Hematopoietic multipotent progenitor cell treated with erythropoietin and hydrocortisone succinate and interleukin-3 and kit ligand, for 4 days (in vitro differentiated cells): ENCODE measurements at regions not wholly inside any gene's neighbourhood (a gene's known extent, or its start where the extent isn't known, plus 50 kb on each side); places are given as distances from the start of the nearest gene placed in this dataset.
"Not testable (repeated sequence)": the region's sequence is repeated elsewhere in the genome, so short reads cannot be mapped to it uniquely, and the experiment has no call there.

Experiments
- DNase-seq: peaks from one replicate; pipeline ENCODE4 v3.0.0-alpha.2; 2015

DNA sequence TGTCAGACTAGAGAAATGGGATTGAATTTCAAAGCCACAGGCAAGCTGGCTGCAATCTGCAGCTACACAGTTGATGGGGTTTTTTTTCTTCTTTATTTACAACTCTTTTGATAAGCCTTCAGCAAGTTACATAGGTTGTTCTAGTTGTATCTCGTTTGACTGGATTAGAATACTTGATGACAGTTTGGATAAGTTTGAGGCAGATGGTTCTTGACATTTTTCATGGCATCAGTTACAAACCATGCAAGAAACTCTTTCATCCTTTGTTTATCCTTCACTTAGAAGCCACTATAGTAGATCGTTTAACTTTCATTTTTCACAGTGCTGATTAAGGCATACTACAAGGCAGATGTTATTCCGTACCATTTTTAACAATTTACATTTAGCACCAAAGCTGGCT, 238.9 kb downstream of the TOX3 start:
- DNase-seq, result no peak

DNA sequence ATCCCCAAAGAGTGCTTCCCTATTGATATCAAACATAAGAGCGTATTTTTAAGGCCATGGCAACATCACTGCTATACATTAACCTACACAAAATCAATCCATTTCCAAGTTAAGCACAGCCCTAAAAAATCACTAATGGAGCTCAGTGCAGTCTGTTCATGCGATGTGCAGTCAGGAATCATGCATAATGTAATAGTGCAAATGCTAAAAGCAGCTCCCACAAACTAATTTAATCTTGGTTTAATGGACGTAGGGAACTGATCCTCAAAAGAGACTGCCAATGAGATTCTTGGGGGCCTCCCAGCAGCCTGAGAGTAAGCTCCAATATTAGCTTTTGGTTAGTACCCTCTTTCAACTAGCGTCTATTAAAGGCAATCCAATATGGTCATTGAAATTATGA, 245.9 kb downstream of the TOX3 start:
- no peak for DNase-seq

DNA sequence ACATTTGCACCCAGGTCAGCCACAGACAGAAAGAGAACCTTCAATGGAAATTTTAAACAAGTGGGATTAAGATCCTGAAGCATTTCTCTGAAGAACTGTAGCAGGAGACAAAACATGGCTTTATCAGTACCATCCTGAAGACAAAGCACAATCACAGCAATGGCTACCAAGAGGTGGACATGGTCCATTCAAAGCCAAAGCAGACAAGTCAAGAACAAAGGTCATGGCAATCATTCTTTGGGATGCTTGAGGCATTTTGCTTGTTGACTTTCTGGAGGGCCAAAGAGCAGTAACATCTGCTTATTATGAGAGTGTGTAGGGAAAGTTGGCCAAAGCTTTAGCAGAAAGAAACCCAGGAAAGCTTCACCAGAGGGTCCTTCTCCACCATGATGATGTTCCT, 248.2 kb downstream of the TOX3 start:
- DNase-seq, result no peak

DNA sequence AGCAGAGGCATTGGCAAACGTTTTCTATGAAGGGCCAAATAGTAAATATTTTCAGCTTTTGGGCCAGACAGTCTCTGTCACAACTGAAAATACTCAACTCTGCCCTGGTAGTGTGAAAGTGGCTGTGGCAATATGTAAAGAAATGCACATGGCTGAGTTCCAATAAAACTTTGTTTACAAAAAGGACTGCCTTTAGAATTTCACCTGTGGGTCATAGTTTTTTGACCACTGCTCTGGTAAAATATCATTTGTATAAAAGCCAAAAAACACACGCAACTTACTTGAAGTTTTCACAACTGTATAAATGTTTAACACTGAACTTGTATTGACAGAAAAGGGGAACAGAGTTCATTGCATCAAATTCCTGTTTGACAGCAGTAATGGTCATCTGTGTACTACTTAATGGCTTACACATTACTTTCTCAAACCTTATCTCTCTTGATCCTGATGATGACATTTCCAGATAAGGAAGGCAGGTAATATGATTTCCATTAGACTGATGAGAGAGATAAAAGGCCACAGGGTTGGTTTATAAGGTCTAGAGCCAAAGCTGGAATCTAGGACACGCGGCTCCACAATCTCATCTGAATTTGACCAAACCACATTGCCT, 250.1 kb downstream of the TOX3 start:
- not testable (repeated sequence) for DNase-seq

DNA sequence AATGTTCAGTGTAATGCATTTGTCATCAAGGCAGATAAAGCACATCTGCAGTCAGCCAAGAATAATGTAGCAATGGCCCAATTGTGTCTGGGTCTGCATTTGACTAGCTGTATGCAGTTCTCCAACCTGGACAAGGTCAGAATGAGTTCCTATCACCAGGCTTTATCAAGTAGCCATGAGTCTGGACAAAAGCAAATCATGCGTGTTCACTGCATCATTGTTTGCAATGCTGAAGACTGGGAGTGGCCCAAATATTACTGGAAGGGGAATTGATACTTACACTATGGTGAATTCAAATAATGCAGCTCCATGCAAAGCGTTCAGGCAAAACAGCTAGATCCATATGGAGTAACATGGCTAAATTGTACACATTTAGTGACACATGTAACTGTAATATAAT, 250.9 kb downstream of the TOX3 start:
- DNase-seq, result no peak

DNA sequence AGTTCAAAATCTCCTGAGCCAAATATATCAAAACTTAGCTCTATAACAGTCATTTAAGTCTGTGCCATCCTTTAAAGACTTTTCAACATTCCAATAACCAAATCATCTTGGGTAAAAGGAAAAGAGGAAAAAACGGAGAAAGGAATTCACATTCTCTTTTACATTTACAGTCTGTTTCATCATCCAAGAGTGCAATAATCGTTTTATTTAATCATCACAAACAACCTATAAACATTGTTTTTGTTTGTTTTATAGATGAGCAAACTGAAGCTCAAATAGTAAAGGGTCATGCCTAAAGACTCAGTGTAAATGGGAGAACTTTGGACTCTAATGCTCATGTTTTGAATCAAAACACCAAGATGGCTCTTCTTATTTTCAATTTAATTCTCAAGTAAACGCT, 252.3 kb downstream of the TOX3 start:
- DNase-seq, result no peak

DNA sequence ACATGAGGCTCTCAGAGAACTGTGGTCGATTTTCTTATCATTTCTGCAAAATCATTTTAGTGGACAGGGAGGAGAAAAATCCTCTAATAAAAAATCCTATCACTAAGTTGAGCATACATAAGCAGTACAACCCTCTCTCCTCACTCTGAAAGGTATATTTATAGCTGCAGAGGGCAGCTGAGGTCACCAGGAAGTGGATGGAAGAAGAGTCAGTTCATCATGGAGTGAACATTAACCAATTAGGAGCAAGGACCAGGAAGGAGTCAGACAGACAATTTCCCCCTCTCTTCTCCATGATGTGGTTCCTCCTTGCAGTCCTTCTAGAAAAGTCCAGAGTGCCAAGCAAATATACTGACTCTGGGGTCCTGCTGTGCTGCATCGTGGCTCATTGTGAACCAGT, 253.7 kb downstream of the TOX3 start:
- DNase-seq, result no peak

DNA sequence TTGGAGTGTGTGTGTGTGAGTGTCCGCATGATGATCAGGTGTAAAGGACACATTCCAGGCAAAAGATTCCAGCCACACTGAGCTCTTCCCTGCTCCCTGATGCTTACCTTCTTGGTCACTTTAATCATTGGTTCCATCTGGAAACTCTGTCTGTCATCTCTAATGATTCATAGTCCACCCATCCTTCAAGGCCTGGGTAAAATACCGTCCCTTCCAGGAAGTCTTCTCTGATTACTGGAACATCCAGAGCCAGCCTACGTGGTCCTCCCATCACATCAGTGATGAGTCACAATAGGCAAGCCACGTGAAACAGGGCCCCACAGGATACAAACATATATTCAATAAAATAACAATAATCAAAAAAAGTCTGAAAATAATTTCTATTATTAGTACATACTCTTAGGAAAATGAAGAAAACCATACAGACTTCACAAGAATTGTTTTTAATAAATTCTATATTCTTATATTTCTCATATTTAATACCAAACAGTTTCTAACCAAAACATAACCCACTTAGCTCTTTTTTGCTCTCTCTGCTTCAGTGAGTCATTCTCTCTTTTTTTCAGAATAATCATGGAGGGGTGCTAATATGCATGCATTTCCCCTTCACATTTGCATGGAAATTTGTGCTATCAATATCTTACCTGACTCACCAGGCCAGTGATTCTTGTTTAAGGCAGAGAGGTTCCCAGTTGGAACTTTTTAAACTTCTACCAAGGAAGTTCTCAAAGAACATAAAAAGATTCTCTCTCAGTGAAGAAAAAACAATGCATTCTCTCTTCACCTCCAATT, 263.2 kb downstream of the TOX3 start:
- no peak for DNase-seq

DNA sequence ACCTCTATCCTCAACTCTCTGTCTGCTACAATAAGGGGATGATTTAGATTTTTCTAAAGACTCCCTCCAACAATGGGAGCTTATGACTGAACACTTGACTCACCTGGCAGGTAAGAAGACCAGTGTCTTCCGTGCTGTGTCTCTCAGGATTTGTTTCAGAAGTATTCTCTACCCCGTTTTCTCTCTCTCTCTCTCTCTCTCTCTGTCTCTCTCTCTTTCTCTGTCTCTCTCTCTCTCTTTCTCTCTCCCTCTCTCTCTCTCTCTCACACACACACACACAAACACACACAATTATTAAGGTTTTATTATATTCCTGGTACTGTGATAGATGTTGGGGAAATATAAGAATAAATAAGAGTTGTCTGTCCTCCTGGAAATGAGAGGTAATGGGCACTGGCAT, 263.9 kb downstream of the TOX3 start:
- DNase-seq, result no peak

DNA sequence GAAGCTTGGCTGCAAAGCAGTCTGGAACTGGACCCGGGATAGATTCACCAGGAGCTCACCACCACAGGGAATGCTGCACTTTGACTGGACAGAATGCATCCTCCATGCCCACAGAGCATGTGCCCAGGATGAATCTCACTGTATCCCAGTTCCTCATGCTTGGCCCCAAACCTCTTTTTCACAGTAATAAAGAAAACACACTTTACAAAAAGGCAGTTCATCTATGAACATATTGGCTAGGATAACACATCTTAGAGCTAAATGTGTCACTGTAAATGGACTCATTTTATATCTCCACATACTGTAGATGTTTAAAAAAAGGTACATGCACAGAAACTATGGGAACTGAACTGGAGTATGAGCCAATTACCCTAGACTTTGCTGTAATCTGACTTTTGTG, 266.9 kb downstream of the TOX3 start:
- no peak for DNase-seq

DNA sequence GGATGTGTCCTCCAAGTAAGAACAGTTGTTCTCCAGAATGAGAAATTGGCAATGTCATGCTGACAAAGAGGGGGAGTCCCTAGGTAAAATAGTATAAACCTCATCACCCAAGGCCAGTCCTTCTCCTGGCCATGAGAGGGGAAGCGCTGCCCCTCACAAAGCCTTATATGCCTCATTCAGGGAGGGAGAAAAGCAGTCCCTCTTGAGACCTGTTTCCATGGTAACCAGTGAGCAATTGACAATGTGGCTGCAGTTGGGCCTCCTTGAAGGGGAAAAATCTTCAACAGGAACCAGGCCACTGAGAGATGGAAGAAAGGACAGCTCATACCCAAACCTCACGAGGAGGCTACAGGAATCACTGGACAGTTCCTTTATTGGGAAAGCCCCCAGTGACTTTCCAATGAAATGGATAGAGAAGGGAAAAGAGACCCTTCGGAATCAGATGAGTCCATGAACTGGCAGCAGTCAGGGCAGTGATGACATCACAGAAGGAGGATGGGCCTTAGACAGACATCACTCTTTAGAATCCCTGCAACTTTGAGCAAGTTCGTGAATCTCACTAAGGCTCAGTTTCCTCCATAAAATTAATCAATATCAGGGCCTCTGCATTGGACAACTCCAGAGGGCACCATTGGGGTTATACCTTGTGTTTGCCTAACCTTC, 275.7 kb downstream of the TOX3 start:
- DNase-seq, result no peak

DNA sequence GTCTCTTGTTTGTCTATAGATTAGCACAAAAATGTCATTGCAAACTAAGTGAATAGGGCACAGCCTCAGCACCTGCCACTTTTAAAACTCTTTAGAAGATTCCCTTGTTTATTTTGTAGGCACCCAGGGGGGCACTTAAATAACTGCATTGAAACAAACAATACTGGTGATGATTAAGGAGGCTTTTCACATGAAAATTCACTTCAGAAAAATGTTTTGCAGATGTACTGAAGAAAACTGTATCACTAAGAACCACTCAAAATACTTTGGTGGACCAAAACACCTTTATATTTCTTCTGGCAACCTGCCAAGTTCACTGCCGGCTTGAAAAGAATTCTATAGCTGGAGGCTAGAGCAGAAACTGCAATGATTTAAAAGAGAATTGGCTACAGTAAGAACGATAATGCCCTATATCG, 281.5 kb downstream of the TOX3 start:
- no peak for DNase-seq

DNA sequence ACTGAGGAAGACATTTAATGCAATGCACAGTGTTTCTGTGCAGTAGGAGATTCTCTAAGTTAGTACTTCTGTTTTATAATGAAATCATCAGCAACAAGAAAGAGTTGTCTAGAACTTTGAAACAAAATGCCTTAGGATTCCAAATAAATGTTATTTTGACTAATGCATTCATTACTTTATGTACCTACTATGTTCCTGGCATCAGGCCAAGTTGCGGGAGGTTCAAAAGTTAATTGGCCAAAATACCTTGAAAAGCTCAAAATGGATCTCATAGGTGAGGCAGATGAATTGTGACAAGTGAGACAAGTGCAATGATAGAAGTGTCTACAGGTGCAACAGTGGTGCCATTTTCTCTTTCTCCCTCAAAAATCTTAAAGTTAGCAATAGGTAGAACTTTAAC, 289.4 kb downstream of the TOX3 start:
- no peak for DNase-seq

DNA sequence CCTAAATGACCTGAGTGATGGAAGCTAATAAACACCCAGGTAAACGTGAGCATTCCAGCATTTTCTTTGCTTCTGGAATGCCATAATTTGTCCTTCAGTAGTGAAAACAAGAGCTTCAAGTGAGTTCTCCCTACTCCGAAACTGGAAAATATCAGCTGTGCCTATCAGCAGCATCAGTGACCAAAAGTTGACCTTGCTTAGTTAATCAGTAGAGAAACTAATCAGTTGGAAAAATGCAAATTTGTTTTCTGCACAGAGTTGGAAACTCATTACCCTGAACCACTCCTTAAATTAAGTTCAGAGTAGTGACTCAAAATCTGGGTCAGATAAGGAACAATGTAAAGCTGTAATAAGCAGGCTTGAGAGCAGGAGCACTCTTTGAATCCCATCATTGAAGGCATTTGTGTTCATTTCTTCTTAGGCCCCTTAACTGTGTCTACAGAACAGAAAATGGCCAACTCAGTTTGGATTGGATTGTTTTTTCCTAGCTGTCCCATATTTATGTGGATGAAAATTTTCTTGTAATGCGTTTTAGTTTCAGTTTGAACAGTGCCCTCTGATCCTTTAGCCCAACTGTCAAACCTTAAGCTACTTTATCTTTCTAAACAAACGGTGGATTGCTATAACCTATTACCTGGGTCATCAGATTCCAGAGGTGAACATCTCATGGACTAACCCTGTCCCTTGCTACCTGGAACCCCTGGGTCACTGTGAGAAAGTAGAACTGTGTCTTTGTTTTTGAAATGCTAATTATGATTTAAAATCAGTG, 290.4 kb downstream of the TOX3 start:
- no peak for DNase-seq

DNA sequence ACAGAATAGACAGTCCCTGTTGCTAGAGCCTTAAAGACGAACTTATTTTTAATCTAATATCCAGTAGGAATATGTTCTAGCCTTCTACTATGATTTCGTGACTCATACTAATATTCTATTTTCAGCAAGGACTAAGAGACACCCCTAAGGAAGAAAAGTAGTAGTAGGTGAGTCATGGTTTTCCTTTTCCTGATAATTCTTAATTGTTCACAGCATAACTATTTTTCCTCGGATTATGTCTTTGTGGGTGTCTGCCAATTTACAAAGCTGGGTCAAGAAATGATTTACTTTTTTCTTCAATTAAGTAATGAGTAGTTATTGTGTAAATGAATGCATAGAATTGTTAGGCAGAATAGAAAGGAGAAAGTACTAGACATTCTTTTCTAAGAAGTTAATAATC, 292.2 kb downstream of the TOX3 start:
- DNase-seq, result no peak

DNA sequence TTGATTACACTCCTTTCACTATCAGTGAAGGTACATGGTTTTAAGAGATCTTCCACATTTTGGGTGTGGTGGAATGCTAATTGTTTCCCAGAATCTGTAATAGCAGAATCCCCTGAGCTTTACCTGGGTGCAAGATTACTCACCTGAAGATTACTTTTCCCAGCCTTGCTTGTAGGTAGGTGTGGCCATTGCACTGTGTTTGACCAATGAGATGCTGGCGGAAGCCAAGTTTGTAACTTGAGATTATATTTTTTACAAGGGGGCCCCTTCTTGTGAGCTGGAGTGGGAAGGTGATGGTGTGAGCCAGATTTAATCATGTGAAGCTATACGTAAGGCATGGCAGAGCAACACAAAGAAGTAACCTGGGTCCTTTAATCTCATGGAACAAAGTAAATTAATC, 294.3 kb downstream of the TOX3 start:
- DNase-seq, result no peak

DNA sequence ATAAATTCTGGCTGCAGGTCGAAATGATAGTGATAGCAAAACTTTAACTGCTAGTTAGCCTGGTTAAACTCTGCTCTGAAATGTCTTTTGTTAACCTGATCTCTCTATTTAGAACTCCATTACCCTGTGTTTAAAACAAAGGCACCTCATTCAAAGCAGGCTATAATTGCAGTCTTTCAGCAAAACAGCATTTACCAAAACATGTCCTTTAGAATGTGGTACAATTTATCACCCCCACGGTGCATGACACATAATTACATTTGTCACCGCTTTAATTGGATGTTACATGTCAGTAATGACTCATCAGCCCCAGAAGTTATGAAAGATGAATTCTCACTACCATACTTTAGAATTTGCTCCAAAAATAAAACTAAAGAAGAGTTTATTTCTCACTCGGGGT, 295.4 kb downstream of the TOX3 start:
- DNase-seq, result no peak

DNA sequence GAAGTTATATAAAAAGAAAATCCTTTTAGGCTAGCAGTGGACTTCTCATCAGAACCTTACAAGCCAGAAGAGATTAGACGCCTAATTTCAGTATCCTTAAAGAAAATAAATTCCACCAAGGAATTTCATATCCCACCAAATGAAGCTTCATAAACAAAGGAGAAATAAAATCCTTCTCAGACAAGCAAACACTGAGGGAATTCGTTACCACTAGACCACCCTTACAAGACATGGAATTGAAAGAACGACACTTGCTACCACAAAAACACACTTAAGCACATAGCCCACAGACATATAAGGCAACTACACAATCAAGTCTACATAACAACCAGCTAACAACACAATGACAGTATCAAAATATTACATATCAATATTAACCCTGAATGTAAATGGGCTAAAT, 299.2 kb downstream of the TOX3 start:
- DNase-seq, result no peak

DNA sequence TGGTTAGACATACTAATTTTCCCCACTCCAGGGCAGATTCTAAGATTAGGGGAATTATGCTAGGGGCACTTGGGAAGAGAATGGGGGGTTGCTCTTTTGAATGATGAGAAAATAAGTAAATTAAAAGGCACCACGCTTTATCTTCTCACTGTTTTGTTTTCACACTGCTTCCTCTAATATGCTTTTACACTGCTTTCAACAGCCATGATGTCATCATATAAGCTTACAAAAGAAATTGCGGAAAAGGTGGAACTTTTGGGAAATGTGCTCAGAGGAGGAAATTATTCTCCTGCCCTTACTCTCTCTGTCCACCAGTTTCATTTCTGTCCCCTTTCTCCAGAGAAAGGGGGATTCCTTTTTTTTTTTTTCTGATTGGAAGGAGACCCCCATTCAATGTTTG, 308.2 kb downstream of the TOX3 start:
- no peak for DNase-seq

DNA sequence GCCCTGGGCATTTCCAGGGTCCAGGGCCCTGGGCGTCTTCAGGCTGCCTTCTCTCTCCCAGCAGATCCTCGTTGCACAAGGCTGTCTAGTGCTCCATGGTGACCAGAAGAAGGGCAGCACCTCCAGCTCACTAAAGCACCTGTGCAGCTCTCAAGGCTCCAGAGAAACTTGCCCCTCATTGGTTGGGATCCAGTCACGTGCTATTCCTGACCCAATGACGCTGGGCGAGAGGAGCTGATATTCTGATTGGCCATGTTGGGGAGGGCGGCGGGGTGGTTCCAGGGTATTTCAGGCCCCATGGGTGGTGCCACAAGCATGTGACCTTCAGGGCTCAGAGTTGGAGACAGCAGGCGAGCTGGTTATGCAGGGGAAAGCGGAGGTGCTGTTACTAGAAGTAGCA, 309.1 kb downstream of the TOX3 start:
- DNase-seq, result no peak

DNA sequence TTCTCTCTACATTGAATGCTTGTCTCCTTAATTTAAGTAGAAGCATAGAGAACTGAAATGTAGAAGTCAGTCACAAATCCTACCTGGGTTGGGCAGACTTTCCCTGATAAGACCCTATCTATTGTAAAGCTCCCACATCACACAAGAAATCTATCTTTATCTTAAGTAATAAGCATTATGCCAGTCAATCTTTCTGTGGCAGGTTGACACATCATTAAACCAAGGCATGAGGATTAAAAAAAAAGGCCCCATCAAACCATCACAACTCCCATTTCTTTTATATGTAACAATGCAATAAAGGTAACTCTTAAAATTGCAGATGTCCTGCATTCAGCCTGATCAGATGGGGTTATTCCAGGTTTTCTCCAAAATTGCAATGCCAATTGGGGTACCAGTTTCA, 311.8 kb downstream of the TOX3 start:
- no peak for DNase-seq

DNA sequence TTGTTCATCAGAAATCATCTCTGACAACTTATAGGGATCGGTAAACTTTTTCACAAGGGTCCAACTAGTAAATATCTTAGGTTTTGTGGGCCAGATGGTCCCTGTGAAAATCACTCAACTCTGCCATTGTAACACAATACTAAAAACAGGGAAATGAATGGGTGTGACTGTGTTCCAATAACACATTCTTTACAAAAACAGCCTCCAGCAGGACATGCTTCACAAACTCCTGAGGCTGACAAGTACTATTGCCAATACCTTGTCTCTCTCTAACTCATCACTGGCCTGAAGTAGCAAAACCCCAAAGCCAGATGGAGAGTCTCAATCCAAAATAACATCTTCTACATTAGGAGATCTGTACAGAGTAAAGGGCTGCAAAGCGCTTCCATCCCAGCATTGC, 312.3 kb downstream of the TOX3 start:
- DNase-seq, result no peak

DNA sequence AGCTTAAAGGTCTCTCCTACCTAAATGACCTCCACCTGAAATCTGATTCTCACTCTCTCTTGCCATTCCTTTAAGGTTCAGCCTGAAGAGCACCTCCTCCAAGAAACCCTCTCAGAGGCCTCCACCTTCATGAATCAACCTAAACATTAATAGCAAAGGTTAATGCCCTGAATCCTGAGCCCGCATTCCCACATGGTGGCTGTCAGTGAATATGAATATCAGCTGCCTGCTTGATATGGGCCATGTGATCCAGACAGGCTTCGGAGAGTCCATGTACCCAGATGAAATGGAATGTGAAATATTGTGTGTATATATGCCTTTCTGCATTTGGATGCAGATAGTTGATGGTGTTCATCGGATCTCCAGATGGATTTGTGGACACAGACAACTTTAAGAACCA, 317.5 kb downstream of the TOX3 start:
- DNase-seq, result no peak

DNA sequence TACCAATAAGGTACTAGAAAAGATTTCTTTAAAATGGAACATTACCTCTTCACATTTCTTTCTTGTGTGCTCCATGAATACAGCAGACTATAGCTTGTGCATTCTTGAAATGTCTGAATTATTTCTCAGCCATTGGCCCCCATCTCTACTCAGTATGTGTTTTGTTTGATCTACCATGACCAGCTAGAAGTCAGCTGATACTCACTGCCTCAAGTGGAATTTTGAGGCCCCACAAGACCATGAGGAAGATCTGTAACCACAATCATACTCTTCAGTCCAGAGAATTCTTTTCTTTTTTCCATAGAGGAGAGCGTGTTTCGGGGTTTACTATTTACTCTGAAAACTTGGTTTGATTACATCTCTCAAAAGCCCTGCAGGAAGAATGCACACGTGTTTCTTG, 319.1 kb downstream of the TOX3 start:
- no peak for DNase-seq
